ENCODE measurements at regions not wholly inside any gene's neighbourhood (a gene's known extent, or its start where the extent isn't known, plus 50 kb on each side); places are given as distances from the start of the nearest gene placed in this dataset.

GRCh38 chr20:7257692-7258466, 490.4 kb downstream of the BMP2 start:
- 72% methylated on average over 2 of the region's 3 CpGs for WGBS (ENCODE audit: insufficient coverage)
- Mint-ChIP-seq H3K9me3 (ENCODE audit: insufficient read depth) (peaks cover 7% of the 10 kb centered on the region), H3K4me3 (no peak overlapping the region), H3K27me3 (peaks cover 3% of the 10 kb centered on the region), H3K27ac (no peak overlapping the region), H3K4me1 (no peaks in the 10 kb centered on the region)
- no peak for DNase-seq
- Histone ChIP-seq H3K27ac (ENCODE audit: low read length in 2 of 2) (no peak overlapping the region), H3K79me2 (ENCODE audit: control insufficient read depth, insufficient read depth, low read length) (no peaks in the 10 kb centered on the region), H3K9ac (ENCODE audit: low read length) (no peak overlapping the region), H2AFZ (ENCODE audit: insufficient read depth, low read depth, low read length, poor library complexity, severe bottlenecking) (no peak overlapping the region), H4K20me1 (ENCODE audit: control insufficient read depth, insufficient read depth, low read length, poor library complexity, severe bottlenecking) (no peaks in the 10 kb centered on the region), H3K36me3 (replicated peaks in 1 of 2; ENCODE audit: control extremely low read depth in 1 of 2, control insufficient read depth in 1 of 2, extremely low read depth in 1 of 2, insufficient read depth in 2 of 2, low read length in 1 of 2) (no peaks in the 10 kb centered on the region), H3K4me1 (ENCODE audit: control insufficient read depth in 2 of 2, insufficient read depth in 2 of 2, low read length in 2 of 2) (no peaks in the 10 kb centered on the region), H3K4me2 (replicated peaks; ENCODE audit: low read depth, low read length, poor library complexity, severe bottlenecking) (no peak overlapping the region), H3K9me3 (ENCODE audit: control extremely low read depth in 1 of 3, control insufficient read depth in 2 of 3, insufficient read depth in 1 of 3, low read length in 2 of 3) (peaks cover 0 to 3% (median 0%) of the 10 kb centered on the region in 3 donors), H3K4me3 (ENCODE audit: control extremely low read depth in 1 of 5, extremely low read depth in 1 of 5, insufficient read depth in 1 of 5, low read depth in 2 of 5, low read length in 4 of 5) (no peak overlapping the region), H3K27me3 (replicated peaks in 1 of 4; ENCODE audit: control extremely low read depth in 1 of 4, control insufficient read depth in 3 of 4, insufficient read depth in 4 of 4, low read length in 3 of 4) (no peaks in the 10 kb centered on the region)
- ChIA-PET POLR2A (no interaction called here), CTCF (no interaction called here)
- no peak for ATAC-seq (ENCODE audit: low read depth)
- intact Hi-C loops (cut with micrococcal nuclease): no loop called here
- no peak for TF ChIP-seq CTCF (IDR thresholded peaks at IDR 0.05)
- no peak for TF ChIP-seq EZH2 (IDR thresholded peaks at IDR 0.05; ENCODE audit: borderline replicate concordance, insufficient read depth, low read depth, low read length, poor library complexity, severe bottlenecking)

- Histone ChIP-seq H2AFZ (ENCODE audit: insufficient read depth, low read depth, low read length, poor library complexity, severe bottlenecking) (no peak overlapping the region), H3K27me3 (replicated peaks in 1 of 4; ENCODE audit: control extremely low read depth in 1 of 4, control insufficient read depth in 3 of 4, insufficient read depth in 4 of 4, low read length in 3 of 4) (no peaks in the 10 kb centered on the region), H3K9ac (ENCODE audit: low read length) (no peak overlapping the region), H4K20me1 (ENCODE audit: control insufficient read depth, insufficient read depth, low read length, poor library complexity, severe bottlenecking) (no peaks in the 10 kb centered on the region), H3K36me3 (replicated peaks in 1 of 2; ENCODE audit: control extremely low read depth in 1 of 2, control insufficient read depth in 1 of 2, extremely low read depth in 1 of 2, insufficient read depth in 2 of 2, low read length in 1 of 2) (no peaks in the 10 kb centered on the region), H3K4me2 (replicated peaks; ENCODE audit: low read depth, low read length, poor library complexity, severe bottlenecking) (no peak overlapping the region), H3K4me1 (ENCODE audit: control insufficient read depth in 2 of 2, insufficient read depth in 2 of 2, low read length in 2 of 2) (no peaks in the 10 kb centered on the region), H3K79me2 (ENCODE audit: control insufficient read depth, insufficient read depth, low read length) (no peaks in the 10 kb centered on the region), H3K4me3 (ENCODE audit: control extremely low read depth in 1 of 5, extremely low read depth in 1 of 5, insufficient read depth in 1 of 5, low read depth in 2 of 5, low read length in 4 of 5) (no peak overlapping the region), H3K27ac (ENCODE audit: low read length in 2 of 2) (no peak overlapping the region), H3K9me3 (ENCODE audit: control extremely low read depth in 1 of 3, control insufficient read depth in 2 of 3, insufficient read depth in 1 of 3, low read length in 2 of 3) (peaks cover 0 to 3% (median 0%) of the 10 kb centered on the region in 3 donors)
- Mint-ChIP-seq H3K4me3 (no peak overlapping the region), H3K27ac (no peak overlapping the region), H3K4me1 (no peaks in the 10 kb centered on the region), H3K27me3 (no peaks in the 10 kb centered on the region), H3K9me3 (ENCODE audit: insufficient read depth) (peaks cover 4% of the 10 kb centered on the region)
- WGBS (ENCODE audit: insufficient coverage): no CpG with 5 or more reads among the region's 2 CpGs
- no peak for TF ChIP-seq CTCF (IDR thresholded peaks at IDR 0.05)
- no peak for TF ChIP-seq EZH2 (IDR thresholded peaks at IDR 0.05; ENCODE audit: borderline replicate concordance, insufficient read depth, low read depth, low read length, poor library complexity, severe bottlenecking)
- ChIA-PET POLR2A (no interaction called here), CTCF (no interaction called here)
- intact Hi-C loops (cut with micrococcal nuclease): no loop called here
- ATAC-seq (ENCODE audit: low read depth): no peak
- no peak for DNase-seq
Measured at GRCh38 chr20:7262803-7263202, 495.3 kb downstream of the BMP2 start.

All from B cell (primary cell).